Natural killer cell (primary cell): ENCODE measurements at regions not wholly inside any gene's neighbourhood (a gene's known extent, or its start where the extent isn't known, plus 50 kb on each side); places are given as distances from the start of the nearest gene placed in this dataset.

Experiments
- ATAC-seq, 3 donors: fragments of 150-1000 bp in 2 of 3; fragments of 200-7000 bp in 1 of 3; cut with Tn5 transposase; 1 replicate in 1 of 3; 2 replicates in 2 of 3; pipeline ENCODE4 v1.10.0; 2021; ENCODE audit warnings: mild to moderate bottlenecking in 2 of 3, moderate library complexity in 2 of 3
- DNase-seq, 2 donors: peaks; one replicate each; pipeline versions ENCODE4 v3.0.0 to v3.0.0-alpha.2; 2013 to 2021; ENCODE audit warnings: mixed read lengths in 1 of 2
- H3K27ac ChIP-seq: one replicate; pipeline ENCODE4 v1.5.1; 2013; ENCODE audit warnings: mild to moderate bottlenecking, low read length
- H3K27me3 ChIP-seq: one replicate; pipeline ENCODE4 v1.6.1; 2013; ENCODE audit warnings: low read length; ENCODE audit not compliant: control insufficient read depth, insufficient read depth
- H3K36me3 ChIP-seq: one replicate; pipeline ENCODE4 v1.6.1; 2013; ENCODE audit warnings: low read length; ENCODE audit not compliant: control insufficient read depth, insufficient read depth
- H3K4me1 ChIP-seq: one replicate; pipeline ENCODE4 v1.6.1; 2013; ENCODE audit warnings: low read length; ENCODE audit not compliant: control insufficient read depth, insufficient read depth
- H3K4me3 ChIP-seq: one replicate; pipeline ENCODE4 v1.5.1; 2013; ENCODE audit warnings: low read length
- H3K9me3 ChIP-seq: one replicate; pipeline ENCODE4 v1.6.1; 2013; ENCODE audit warnings: low read length; ENCODE audit not compliant: control insufficient read depth, insufficient read depth
- H3K27ac Mint-ChIP-seq, 2 donors: one replicate each; pipeline ENCODE4 v1.8.0; 2022; ENCODE audit warnings: mild to moderate bottlenecking in 2 of 2, mixed read lengths in 2 of 2, moderate library complexity in 1 of 2
- H3K27me3 Mint-ChIP-seq, 2 donors: one replicate each; pipeline ENCODE4 v1.8.0; 2022; ENCODE audit warnings: low read depth in 2 of 2, mixed read lengths in 2 of 2
- H3K36me3 Mint-ChIP-seq: one replicate; pipeline ENCODE4 v1.8.0; 2022; ENCODE audit warnings: mixed read lengths
- H3K4me1 Mint-ChIP-seq, 2 donors: one replicate each; pipeline ENCODE4 v1.8.0; 2022; ENCODE audit warnings: mixed read lengths in 2 of 2
- H3K4me3 Mint-ChIP-seq: one replicate; pipeline ENCODE4 v1.8.0; 2022; ENCODE audit warnings: mild to moderate bottlenecking, moderate library complexity, mixed read lengths
- H3K9me3 Mint-ChIP-seq, 2 donors: one replicate each; pipeline ENCODE4 v1.8.0; 2022; ENCODE audit warnings: mixed read lengths in 2 of 2
- CTCF ChIP-seq: fragments of 200-600 bp; IDR thresholded peaks from one replicate; pipeline ENCODE4 v1.8.0; 2022; ENCODE audit warnings: antibody characterized with exemption
- WGBS: methylation state at CpG from one replicate; pipeline ENCODE4 v1.1.7; 2013; ENCODE audit warnings: missing lambda C conversion rate; ENCODE audit not compliant: insufficient coverage; 5-methylcytosine and 5-hydroxymethylcytosine counted together
- intact Hi-C: fragments of 100-400 bp; cut with micrococcal nuclease; formaldehyde crosslinking; loops from one replicate; pipeline ENCODE4 v1.14.2; 2022

GRCh38 chr16:86378831-86379504 lies 131.4 kb upstream of the FOXF1 start:
- Mint-ChIP-seq H3K9me3 (no peaks in the 10 kb centered on the region), H3K27me3 (peaks cover 9 to 17% of the 10 kb centered on the region in 2 donors), H3K27ac (no peak overlapping the region), H3K4me1 (peaks cover 0 to 4% of the 10 kb centered on the region in 2 donors), H3K36me3 (no peaks in the 10 kb centered on the region), H3K4me3 (no peak overlapping the region)
- DNase-seq (no peak), ATAC-seq (no peak)
- intact Hi-C loops = no loop called here
- no peaks in the 10 kb centered on the region for H3K4me1 ChIP-seq
- no peaks in the 10 kb centered on the region for H3K27me3 ChIP-seq
- TF ChIP-seq CTCF = no peak
- no peak overlapping the region for H3K27ac ChIP-seq
- H3K36me3 ChIP-seq = no peaks in the 10 kb centered on the region
- no peak overlapping the region for H3K4me3 ChIP-seq
- 85% methylated on average over 20 of the region's 20 CpGs for WGBS
- H3K9me3 ChIP-seq = no peaks in the 10 kb centered on the region

DNA sequence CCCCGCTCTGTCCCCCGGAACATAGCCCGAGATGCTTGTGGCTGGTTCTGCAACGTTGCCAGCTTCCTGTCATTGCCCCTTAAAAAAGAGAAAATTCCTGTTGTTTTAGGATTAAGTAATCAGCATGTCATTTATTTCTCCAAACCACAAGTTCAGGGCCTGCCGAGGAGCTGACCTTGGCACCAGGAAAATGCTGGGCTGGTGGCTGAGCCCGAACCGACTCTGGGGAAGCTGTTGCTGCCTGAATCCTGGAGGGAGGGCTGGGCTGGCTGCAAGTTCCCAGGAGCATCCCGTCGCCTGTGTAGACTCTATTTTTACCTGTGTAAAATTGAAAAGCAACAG lies 130.9 kb upstream of the FOXF1 start:
- Mint-ChIP-seq H3K4me3 (no peak overlapping the region), H3K27ac (no peak overlapping the region), H3K4me1 (peaks cover 0 to 4% of the 10 kb centered on the region in 2 donors), H3K27me3 (peaks cover 8 to 17% of the 10 kb centered on the region in 2 donors), H3K36me3 (no peaks in the 10 kb centered on the region), H3K9me3 (no peaks in the 10 kb centered on the region)
- no peak for DNase-seq
- no peaks in the 10 kb centered on the region for H3K9me3 ChIP-seq
- no peaks in the 10 kb centered on the region for H3K36me3 ChIP-seq
- no peak for ATAC-seq
- no peaks in the 10 kb centered on the region for H3K4me1 ChIP-seq
- no peak overlapping the region for H3K4me3 ChIP-seq
- H3K27ac ChIP-seq = no peak overlapping the region
- intact Hi-C loops = no loop called here
- WGBS = 37% methylated on average over 8 of the region's 9 CpGs
- no peaks in the 10 kb centered on the region for H3K27me3 ChIP-seq
- no peak for TF ChIP-seq CTCF

DNA sequence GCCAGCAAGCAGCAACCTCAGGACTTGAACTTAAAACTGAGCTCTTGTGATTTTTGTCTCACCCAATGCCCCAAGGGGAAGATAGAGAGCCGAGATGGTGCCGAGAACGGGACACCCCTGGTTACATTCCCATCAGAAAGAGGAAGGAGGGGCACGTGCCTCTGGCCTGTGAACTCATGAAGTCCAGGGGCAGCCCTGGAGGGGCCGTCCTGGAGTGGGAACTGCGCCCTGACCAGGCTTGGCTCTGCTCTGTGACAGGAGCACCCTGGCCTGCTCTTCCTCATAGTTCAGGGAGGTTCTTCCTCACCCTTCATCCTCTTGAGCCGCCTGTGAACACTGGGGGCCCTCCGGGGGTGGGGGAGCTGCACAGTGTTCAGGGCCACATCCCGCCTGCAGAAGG lies 130.3 kb upstream of the FOXF1 start:
- no peaks in the 10 kb centered on the region for H3K9me3 ChIP-seq
- H3K27me3 ChIP-seq = no peaks in the 10 kb centered on the region
- H3K4me3 ChIP-seq = no peak overlapping the region
- intact Hi-C loops = no loop called here
- ATAC-seq (no peak), DNase-seq (no peak)
- no peaks in the 10 kb centered on the region for H3K36me3 ChIP-seq
- Mint-ChIP-seq H3K36me3 (no peaks in the 10 kb centered on the region), H3K4me3 (no peak overlapping the region), H3K27me3 (peaks cover 2 to 17% of the 10 kb centered on the region in 2 donors), H3K4me1 (peaks cover 0 to 4% of the 10 kb centered on the region in 2 donors), H3K9me3 (no peaks in the 10 kb centered on the region), H3K27ac (no peak overlapping the region)
- TF ChIP-seq CTCF = no peak
- H3K27ac ChIP-seq = no peak overlapping the region
- WGBS = 71% methylated on average over 9 of the region's 9 CpGs
- no peaks in the 10 kb centered on the region for H3K4me1 ChIP-seq

DNA sequence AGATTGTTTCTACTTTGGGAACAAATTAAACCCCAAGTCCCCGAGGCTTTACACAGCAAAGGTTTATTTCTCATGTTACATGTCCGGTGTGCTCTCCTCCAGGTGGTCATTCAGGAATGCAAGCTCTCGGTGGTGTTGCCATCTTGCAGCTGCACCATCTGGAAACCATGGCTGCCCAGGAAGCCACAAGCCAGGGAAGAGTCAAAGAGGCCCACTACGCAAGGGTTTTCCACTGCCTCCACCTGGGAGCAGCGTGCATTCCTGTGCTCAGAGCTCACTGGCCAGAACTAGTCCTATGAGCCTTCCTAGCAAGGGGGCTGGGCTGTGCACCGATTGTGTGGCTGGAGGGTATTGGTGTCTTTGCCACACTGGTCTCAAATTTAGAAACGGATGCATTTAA lies 128.8 kb upstream of the FOXF1 start:
- no peaks in the 10 kb centered on the region for H3K4me1 ChIP-seq

More for the DNA sequence above, 128.8 kb upstream of the FOXF1 start:
- ATAC-seq (no peak), DNase-seq (no peak)
- Histone ChIP-seq H3K27ac (no peak overlapping the region), H3K9me3 (no peaks in the 10 kb centered on the region), H3K36me3 (no peaks in the 10 kb centered on the region), H3K4me3 (no peak overlapping the region), H3K27me3 (no peaks in the 10 kb centered on the region)
- Mint-ChIP-seq H3K4me1 (peaks cover 0 to 4% of the 10 kb centered on the region in 2 donors), H3K36me3 (no peaks in the 10 kb centered on the region), H3K9me3 (no peaks in the 10 kb centered on the region), H3K27ac (no peak overlapping the region), H3K27me3 (peaks cover 10 to 11% of the 10 kb centered on the region in 2 donors), H3K4me3 (no peak overlapping the region)
- TF ChIP-seq CTCF = no peak
- intact Hi-C loops = no loop called here
- WGBS = 79% methylated on average over 7 of the region's 7 CpGs
